ENCODE measurements at regions not wholly inside any gene's neighbourhood (a gene's known extent, or its start where the extent isn't known, plus 50 kb on each side); places are given as distances from the start of the nearest gene placed in this dataset.
"Not testable (repeated sequence)": the region's sequence is repeated elsewhere in the genome, so short reads cannot be mapped to it uniquely, and the experiment has no call there.

DNA sequence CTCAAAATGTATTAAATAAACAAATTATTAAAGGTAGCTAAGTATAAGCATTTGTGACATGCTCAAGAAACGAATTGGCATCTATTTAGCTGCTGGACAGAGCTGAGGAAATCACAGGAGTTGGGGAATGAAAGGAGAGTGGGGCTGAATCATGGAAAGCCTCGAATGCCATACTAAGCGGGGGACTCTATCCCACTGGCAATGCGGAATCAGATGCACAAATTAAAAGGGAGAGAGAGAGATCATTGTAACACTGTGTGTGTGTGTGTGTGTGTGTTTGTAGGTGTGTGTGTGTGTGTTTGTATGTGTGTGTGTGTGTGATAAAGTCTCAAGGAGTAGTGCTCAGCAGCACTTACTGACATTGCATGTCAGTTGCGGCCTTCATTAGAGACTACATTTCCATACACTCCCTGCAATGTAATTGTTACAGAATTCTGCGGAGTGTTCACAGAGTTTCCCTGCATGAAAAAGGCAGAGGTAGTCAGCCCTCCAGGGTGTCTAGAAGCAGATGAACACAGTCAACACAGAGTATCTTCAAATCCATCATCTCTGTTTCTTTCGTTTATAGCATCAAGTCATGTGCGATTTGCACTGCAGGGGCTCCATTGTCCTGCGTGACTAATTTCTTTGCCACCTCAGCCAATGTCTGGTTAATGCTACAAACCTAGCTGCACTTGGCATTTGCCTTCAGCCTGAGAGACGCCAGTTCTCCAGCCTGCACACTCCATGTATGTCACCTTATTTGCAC is 111.7 kb upstream of the CYRIA start:
- DNase-seq: peak; percentile 86

DNA sequence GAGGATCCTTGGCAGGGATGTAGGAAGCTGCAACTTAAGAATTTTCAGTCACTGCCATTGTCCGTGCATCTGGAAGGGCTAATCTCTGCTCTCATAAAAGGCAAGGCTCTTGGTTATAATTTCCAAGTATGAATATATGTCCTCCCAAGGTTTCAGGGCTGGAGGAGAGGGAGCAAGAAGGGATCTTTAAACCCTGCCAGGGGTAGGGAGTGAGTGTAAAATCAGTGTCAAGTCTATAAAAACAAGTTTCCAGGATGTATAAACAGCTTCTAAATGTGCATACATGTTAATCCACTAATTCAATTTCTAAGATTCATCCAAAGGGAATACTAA is 110.2 kb upstream of the CYRIA start:
- DNase-seq: no peak

DNA sequence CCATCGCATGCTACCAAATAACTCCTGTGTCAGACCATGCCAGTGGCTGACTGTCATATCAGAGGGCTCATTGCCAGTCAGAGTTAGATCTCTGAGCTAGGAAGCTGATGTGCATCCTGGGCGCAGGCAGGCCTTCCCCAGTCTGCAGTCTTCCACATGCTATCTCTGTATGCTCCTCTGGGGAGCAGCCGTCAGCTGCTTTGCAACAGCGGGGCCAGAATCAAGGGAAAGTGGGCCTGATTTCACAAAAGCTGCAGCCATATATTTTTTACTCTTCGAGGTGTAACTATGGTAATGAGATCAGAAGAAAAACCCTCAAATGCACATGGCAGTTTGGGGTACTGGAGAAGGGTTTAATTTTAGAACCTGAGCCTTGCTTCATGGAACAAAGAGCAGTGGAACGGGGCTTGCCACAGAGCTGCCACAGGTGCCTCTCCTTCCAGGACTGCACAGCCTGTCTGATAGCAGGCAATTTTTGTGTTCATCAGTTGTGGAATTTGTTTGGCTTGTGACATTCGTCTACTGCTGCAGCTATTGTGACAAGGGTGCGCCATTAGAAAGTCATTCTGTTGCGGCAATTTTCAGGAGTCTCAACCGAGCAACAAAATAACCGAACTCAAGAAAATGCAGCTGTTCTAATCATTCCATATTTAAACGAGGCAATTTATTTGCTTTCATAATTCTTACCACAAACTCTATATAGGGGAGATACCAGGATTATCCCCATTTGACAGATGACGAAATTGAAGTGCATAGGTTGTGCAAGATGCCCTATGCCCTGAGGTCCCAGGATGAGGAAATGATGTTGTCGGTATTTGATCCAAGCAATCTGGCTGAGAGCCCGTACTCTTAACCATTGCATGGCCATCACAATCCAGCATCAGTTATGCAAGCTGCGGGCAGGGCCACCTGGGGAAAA is 109.6 kb upstream of the CYRIA start:
- DNase-seq: peak; percentile 15

DNA sequence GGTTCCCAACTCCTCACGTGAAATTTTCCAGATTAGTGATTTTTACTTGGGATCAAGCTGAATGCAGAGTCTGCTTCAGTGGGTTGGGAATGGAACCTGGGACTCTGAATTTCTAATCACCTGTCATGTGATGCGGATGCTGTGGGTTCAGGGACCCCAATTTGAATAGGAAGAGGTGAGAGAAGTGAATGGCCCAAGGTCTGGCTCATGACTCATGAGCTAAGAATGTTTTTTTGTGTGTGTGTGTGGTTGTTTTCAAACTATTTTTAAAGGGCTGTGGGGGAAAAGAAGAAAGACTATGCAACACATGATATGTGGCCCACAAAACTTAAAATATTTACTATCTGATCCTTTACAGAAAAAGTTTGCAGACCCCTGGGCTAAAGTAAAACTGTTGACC is 108.5 kb upstream of the CYRIA start:
- DNase-seq: no peak

DNA sequence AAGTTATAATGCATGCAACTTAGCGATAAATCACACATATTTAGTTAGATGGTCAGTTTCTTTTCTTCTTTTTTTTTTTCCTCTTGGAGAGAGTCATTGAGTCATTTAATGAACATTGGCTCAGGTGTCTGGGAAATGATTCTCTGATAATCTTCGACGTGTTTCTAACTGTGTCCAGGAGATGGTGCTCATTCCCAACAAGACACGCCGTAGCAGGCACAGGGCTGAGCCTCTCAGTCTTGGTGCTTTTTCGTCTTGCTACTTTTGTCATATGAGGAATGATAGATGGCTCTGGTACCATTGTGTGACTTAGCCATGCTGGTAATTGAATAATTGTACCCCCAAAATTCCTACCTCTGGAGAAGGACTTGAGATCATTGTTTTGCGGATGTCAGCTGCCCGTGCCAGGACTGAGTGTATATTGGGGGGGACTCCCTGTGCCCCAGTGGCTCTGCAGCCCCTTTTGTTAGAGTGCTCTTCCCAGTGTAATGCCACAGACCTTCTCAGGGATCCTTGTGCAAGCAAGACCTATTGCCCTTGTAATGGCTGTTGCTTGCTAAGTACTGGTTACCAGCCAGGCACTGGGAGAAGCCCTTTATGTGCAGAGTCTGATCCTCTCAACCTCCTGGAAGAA is 107.6 kb upstream of the CYRIA start:
- peak; percentile 68 for DNase-seq

DNA sequence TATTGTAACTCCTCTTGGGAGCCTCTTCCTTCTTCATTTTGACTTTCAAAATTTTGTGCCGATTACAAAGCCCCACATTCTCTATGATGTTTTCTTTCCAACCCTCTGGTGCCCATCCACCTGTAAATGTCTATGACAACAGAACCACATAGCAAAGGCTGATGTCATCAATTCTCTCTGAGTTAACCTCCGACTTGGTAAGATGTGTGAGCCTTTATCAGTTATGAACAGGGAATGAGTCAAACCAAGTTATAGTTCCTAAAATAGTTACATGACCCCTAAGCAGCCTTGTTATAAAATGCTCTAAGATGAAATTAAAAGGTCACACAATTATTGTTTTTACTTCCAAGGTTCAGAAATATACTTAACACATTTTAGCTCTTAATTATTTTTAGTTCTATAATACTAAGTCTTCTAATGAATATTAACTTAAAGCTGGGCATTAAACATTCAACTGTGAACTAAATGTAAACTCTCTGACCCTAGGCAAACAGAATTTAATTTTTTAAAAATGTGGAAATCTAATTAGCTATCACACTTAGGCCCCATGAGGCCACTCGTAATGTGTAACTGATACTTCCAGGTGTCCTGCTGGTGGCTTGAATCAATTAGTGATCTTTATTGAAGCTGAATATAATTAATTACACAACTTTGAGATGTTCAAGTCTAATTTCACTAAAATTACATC is 102.3 kb upstream of the CYRIA start:
- no peak for DNase-seq

DNA sequence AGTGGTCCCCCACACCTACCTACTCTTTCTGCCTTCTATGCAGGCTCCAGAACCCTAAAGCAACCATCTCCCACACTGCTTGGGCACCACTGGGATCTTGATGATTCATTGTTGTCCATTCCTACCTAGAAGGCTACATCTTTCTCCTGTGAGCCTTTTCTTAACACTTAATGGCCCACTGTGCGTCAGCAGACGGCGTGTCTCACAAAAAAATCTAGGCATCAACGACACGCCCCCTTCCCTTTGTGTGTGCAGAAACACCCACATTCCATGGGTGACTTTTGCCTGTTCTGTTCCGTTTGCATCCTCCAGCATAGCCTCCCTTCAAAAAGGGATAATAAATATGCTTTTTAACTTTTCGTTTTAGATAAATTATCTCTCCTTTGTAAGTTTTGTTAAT is 99.7 kb upstream of the CYRIA start:
- DNase-seq: no peak

DNA sequence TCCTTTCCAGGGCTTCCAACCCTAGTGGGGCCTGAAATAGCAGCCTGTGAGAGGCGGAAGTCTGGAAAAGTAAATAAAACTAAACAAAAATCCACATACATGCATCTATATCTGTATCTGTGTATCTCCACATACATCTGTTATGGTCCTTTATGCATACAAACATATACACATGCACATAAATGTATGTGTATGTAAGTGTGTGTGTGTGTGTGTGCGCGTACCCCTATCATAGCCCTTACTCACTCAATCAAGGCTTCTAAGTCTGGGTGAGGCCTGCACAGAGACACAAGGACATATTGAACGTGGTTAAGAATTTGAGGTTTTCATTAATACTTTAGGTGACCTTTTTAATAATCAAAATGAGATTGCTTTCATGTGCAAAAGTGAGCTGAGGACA is 98.9 kb upstream of the CYRIA start:
- DNase-seq: no peak

DNA sequence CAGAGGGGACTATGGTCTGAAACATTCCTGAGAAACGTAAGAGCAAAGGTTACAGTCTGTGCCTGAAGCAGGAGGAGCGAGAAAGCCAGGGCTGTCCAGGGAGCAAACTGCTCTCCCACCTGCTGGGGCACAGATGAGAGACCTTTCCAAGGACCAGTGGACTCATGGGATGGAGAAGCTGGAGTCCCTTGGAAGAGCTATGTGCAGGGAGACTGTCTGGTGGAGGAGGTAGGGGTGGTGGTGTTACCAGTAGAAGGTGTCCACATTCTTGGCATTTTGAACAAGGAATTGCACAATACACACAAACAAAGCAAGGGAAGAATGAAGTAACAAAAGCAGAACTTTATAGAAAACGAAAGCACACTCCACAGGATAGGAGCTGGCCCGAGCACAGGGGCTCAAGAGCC is 97.9 kb upstream of the CYRIA start:
- DNase-seq: no peak

DNA sequence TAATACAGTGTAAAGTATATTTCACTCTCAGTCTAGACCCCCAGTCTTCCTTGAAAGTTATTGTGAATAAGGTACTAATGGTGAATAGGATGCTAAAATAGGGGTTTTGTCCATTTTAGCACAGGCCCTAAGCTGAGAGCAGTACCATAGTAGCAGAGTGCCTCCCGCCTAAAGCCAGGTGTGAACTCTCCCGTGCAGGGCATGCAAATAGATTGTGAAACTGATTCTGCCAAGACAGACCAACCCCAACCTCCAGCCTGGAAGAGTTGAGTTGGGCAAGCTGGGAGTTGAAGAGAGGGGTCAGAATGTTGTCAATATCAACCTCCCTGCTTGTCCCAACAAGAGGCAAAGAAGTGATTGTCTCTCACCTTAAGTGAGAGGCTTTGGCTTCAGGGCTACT is 97.4 kb upstream of the CYRIA start:
- DNase-seq: no peak

DNA sequence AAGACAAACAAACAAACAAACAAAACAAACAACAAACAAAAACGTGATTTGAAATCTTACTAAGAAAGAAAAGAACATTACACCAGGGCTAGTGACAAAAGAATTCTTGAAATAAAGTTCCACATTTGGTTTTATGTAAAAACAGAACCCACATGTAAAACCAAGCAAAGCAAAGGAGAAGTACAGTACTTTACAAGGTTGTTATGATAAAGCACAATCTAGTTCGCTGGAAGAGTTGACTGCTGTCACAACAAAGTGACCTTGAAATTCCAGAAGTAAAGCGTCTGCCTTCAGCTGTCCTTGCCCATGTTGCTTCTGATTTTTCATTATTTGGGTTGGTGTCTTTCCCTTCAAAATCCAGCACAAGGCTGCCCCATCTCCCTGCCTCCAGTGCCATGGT is 94.8 kb upstream of the CYRIA start:
- DNase-seq: no peak

DNA sequence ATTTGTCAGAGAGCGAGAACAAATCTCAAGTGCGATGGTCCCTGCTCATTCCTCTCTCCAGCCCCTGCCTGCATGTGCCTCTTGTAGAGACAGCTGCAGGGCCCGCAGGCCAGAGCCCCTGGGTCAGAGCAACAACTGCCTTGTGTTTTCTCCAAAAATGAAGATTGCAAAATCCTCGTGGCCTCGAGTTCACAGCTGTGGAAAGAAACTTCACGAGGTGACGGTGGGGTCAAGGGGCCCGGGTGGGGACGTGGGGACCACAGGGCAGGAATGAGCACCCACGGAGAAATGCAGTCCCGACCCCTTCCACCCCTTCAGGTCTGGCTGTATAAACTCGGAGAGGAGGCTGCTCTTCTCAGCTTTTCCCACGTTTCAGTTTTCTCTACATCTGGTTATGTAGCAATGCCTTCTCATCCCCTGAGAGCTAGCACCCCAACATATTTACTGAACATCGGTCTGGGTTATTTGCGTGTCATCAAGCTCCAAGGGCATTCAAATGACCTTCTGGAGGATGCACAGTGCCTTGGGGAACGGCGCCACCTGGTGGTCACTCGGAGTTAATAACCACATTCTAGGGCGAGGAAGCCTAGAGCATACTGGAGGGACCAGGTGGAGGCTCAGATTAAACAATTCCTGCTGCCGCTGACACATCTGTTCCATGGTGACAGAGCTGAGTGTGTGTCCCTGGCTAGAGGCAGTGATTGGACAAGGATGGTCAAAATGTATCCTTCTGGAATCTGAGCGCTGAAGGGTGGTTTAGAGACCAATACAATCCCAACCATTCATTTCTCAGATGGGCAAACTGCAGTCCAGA is 91.4 kb upstream of the CYRIA start:
- DNase-seq: peak; percentile 41

DNA sequence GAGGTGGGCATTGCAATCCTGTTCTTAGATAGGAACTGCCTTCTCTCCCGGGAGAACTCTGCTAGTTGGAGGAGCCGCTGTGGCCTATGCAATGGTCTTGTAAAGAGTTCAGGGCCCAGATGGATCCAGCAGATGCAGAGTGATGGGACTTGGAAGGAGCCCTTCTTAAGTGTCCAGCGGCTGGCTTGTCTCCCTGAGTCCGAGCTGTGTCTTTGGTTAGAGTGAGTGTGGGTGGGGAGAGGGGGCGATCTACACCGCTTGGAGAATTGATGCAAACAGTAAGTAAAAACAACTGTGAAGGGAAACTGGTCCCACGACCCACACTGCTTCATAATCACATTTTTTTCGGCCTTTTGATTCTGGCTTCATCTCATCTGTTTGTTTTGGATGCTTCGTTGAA is 89.8 kb upstream of the CYRIA start:
- no peak for DNase-seq

DNA sequence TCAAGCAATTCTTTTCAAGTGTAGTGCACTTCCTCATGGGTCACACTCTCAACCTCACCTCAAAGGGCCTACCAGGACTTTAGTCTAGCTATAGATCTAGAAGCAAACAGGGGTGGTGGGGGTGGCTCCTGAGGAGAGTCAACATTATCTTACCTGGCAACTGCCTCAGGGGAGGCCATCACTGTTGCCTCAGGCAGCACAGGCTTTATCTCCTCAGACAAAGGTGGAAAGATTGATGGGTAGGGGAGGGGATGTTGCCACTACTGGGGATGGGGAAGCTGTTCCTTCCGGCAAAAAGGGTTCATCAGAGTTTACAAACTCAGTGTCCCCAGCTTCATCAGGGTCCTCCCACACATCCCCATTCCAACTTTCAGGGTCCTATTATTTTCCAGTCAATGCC is 87.4 kb upstream of the CYRIA start:
- DNase-seq: not testable (repeated sequence)

DNA sequence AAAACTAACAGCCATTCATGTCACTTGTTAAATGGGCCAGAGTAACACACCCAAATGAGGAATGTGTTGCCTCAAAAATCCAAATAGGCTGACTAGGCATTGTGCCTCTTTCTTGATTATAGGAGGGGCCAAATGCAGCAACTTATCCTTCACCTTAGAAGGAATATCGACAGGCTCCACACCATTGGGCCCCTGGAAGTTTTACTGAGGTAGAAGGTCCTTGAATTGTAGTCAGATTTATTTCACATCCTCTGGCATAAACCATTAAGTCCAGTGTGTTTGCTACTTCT is 85.2 kb upstream of the CYRIA start:
- DNase-seq: not testable (repeated sequence)

DNA sequence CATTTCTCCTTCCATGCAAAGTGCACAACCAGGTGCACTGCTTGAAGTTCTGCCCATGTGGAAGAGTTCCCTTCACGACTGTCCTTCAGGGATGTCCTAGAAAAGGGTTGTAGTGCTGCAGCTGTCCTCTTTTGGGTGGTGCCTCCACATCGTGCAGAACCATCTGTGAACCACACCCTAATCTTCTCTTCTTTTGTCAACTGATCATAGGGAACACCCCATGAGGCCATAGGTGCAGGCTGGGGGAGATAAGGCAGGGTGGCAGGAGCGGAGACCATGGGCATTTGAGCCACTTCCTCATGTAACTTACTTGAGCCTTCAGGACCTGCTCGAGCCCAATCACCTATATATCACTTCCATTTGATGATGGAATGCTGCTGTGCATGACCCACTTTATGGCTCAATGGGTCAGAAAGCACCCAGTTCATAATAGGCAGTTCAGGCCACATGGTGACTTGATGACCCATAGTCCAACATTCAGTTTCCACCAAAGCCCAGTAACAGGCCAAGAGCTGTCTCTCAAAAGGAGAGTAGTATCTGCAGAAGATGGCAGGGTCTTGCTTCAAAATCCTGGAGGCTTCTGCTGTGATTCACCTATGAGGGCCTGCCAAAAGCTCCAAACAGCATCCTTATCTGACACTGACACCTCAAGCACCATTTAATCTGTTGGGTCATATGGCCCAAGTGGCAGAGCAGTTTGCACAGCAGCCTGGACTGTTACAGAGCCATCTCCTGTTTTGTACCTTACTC is 84.7 kb upstream of the CYRIA start:
- DNase-seq: no peak

DNA sequence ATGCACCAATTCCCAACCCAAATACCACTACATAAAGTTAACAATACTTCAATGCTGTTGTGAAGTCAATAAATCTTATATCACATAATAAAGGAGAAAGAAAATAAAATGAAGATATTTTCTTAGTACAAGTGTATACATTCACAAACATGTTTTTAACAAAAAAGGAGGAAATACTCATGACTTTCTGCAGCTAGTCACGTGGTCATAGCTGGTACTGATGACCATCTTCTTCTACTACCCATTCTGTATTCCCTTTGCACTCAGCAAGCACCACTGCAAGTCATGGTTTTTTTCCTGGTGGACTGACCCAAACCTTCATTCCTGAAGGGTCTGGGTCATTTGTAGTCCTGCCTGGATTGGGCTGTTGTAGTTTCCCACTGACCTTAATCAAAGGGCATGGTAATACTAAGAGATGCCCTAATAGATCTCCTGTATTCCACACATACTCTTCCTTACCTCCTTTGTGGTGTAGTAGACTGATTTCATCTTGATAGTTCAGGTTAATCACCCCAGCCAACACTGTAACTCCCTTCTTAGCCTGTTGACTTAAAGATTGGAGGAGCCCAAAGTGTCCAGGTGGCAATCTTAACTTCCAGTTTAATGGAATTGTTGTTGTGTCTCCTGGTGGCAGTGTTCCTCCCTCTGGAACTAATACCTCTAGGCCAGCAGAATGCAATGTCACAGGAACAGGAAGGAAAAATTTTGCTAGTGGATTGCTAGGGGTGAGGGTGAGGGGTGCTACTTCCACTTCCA is 83.1 kb upstream of the CYRIA start:
- not testable (repeated sequence) for DNase-seq

DNA sequence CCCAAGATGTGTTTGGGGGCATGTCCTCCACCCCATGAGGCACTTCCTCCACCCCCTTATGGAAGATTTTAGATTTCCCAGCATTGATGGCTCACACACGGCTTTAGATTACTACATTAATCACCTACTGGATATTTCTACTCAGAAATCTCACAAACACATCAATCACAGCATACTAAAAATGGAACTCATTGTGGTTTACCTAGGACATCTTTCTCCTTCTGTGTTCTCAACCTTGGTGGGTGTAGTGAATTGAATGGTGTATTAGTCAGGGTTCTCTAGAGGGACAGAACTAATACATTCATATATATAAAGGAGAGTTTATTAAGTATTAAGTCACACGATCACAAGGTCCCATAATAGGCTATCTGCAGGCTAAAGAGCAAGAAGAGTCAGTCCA is 82.1 kb upstream of the CYRIA start:
- no peak for DNase-seq

DNA sequence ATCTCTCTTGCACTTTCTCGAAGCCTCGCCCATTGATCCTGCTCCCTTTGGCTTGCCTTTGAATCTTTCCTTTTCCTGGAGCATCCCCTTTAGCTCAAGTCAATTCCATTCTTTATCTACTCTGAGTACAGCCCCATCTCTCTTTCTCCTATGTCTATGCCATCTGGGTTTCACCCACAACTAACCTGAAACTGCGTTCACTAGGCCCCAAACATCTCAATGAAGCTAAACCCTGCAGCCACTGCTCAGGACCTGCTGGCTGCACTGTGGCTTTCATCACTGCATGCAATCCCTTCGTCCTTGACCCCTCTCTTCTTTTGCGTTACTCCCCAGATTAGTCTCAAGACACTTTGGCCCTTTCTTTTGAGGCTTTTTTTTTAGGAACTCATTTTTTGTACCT is 81.6 kb upstream of the CYRIA start:
- DNase-seq: no peak

DNA sequence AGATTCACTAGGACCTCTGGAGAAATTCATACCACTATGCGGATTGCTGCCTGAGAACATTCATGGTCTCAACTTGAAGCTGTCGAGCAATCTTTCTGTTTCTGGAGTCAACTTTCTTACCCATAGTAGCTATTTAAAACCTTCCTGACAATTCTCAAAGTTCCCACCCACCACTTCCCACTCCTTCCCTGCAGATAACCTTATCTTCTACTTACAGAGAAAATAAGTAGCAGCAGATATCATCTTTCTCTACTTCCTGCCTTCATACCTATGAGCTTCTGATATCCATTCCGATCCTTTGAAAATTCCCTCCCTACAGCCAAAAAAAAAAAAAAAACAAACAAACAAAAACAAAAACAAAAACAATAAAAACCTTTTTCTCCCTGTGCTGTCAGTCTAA is 81.2 kb upstream of the CYRIA start:
- DNase-seq: no peak

DNA sequence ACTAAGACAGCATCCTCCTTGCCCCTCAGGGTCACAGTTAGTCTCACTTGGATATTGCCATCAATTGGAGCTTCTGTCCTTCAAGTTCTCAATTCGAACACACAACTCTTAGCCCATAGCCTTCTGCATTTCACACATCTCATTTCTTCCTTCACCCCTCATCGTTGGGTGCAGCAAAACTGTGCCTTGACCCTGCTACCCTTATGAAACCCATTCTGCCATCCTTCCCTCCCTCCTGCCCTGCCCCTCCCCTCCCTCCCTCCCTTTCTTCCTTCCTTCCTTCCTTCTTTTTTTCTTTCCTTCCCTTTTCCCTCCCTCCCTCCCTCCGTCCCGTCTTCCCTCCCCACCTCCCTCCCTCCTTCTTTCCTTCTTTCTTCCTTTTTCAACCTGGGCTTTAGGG is 80.7 kb upstream of the CYRIA start:
- no peak for DNase-seq
